Islet precursor cell (in vitro differentiated cells): ENCODE measurements at regions not wholly inside any gene's neighbourhood (a gene's known extent, or its start where the extent isn't known, plus 50 kb on each side); places are given as distances from the start of the nearest gene placed in this dataset.
"Not testable (repeated sequence)": the region's sequence is repeated elsewhere in the genome, so short reads cannot be mapped to it uniquely, and the experiment has no call there.

Source experiments
- DNase-seq: peaks from one replicate; pipeline ENCODE4 v3.0.0-alpha.2; 2018

GRCh38 chr6:134420614-134421181 lies 102.8 kb upstream of the SGK1 start:
- DNase-seq = peak; percentile 54

GRCh38 chr6:134419716-134420115 lies 101.8 kb upstream of the SGK1 start:
- DNase-seq = no peak

- DNase-seq = no peak
Measured at GRCh38 chr6:134416418-134417154, 98.7 kb upstream of the SGK1 start.

- no peak for DNase-seq
Measured at GRCh38 chr6:134415656-134416055, 97.7 kb upstream of the SGK1 start.

GRCh38 chr6:134415194-134415593 lies 97.3 kb upstream of the SGK1 start:
- no peak for DNase-seq

- DNase-seq = no peak
Measured at GRCh38 chr6:134414793-134415192, 96.9 kb upstream of the SGK1 start.

GRCh38 chr6:134413241-134413643 lies 95.3 kb upstream of the SGK1 start:
- DNase-seq = no peak

- DNase-seq = no peak
Measured at GRCh38 chr6:134410541-134410940, 92.6 kb upstream of the SGK1 start.

- DNase-seq = no peak
Measured at GRCh38 chr6:134407791-134408190, 89.9 kb upstream of the SGK1 start.

GRCh38 chr6:134406311-134406710 lies 88.4 kb upstream of the SGK1 start:
- DNase-seq = no peak

GRCh38 chr6:134405386-134406087 lies 87.6 kb upstream of the SGK1 start:
- no peak for DNase-seq

- not testable (repeated sequence) for DNase-seq
Measured at GRCh38 chr6:134403312-134403711, 85.4 kb upstream of the SGK1 start.

GRCh38 chr6:134402372-134402984 lies 84.6 kb upstream of the SGK1 start:
- DNase-seq = no peak

- no peak for DNase-seq
Measured at GRCh38 chr6:134400941-134401340, 83.0 kb upstream of the SGK1 start.

GRCh38 chr6:134398453-134398852 lies 80.5 kb upstream of the SGK1 start:
- no peak for DNase-seq

GRCh38 chr6:134397676-134398075 lies 79.8 kb upstream of the SGK1 start:
- no peak for DNase-seq

- DNase-seq = no peak
Measured at GRCh38 chr6:134394905-134395304, 77.0 kb upstream of the SGK1 start.

- no peak for DNase-seq
Measured at GRCh38 chr6:134394208-134394607, 76.3 kb upstream of the SGK1 start.

GRCh38 chr6:134391205-134391604 lies 73.3 kb upstream of the SGK1 start:
- no peak for DNase-seq

GRCh38 chr6:134389658-134390057 lies 71.7 kb upstream of the SGK1 start:
- no peak for DNase-seq

- DNase-seq = no peak
Measured at GRCh38 chr6:134389129-134389528, 71.2 kb upstream of the SGK1 start.

GRCh38 chr6:134386482-134386881 lies 68.6 kb upstream of the SGK1 start:
- not testable (repeated sequence) for DNase-seq

- DNase-seq = no peak
Measured at GRCh38 chr6:134381959-134382358, 64.0 kb upstream of the SGK1 start.

- no peak for DNase-seq
Measured at GRCh38 chr6:134379599-134379998, 61.7 kb upstream of the SGK1 start.
